Middle frontal gyrus (tissue), 1 donor: ENCODE measurements at regions not wholly inside any gene's neighbourhood (a gene's known extent, or its start where the extent isn't known, plus 50 kb on each side); places are given as distances from the start of the nearest gene placed in this dataset.

Source experiments
- DNase-seq: peaks from one replicate; pipeline ENCODE4 v3.0.0-alpha.2; 2015; ENCODE audit warnings: low spot score; ENCODE audit errors: extremely low spot score

DNA sequence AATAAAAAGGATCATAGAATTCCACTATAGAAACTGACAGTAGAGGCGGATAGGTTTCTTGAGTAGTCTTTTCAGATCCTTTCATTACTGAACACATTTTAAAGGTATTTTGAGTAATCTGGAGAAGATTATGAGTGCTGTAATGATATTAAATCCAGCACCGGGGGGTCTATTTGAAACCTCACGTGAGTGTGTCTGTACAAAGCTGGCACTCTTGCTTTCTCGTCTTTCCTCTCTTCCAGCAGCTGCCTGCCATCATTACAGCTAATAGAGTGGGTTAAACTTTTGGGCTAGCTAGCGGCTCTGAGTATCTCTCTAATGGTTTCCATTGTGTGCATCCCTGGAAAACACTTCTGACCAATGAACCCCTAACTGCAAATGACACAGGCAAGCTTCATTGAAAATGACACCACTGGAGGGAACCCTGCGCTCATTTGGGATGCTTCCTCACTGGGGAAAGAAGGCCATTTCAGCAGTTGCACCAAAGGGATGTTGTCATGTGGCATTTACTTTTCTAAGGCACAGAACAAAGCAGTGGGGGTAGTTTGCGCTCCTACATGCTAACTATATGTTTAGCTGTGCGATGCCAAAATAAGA is 101.0 kb downstream of the HRH4 start:
- no peak for DNase-seq

DNA sequence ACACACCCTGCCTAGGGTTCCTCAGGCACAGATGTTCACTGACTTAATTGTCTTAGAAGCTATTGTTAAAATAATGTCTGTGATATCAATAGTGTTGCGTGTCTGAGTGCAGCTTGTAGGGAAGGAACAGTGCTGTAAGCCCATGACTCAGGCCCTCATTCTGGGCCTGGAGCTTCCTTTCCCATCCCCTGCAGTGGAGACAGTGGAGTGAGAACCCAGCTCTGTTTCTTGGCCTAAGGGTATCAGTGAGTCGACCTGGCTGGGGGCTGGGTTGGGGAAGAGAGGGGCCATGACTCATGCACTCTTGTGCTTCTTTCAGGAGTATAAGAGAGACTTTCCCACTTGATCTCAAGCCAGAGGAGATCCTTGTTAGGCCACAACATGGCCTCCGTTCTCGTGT is 106.8 kb downstream of the HRH4 start:
- DNase-seq, result no peak

DNA sequence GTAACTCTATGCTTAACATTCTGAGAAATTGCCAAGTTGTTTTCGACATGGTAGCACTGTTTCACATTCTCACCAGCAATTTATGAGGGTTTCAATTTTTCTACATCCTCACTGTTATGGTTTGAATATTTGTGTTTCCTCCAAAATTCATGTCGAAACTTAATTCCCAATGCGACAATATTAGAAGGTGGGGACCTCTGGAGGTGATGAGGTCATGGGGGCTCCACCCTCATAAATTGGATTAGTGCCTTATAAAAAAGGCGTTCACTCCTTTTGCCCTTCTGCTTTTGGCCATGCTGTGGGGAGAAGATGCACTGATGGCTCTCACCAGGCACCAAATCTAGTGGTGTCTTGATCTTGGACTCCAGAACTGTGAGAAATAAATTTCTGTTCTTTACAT is 110.3 kb downstream of the HRH4 start:
- DNase-seq, result no peak

DNA sequence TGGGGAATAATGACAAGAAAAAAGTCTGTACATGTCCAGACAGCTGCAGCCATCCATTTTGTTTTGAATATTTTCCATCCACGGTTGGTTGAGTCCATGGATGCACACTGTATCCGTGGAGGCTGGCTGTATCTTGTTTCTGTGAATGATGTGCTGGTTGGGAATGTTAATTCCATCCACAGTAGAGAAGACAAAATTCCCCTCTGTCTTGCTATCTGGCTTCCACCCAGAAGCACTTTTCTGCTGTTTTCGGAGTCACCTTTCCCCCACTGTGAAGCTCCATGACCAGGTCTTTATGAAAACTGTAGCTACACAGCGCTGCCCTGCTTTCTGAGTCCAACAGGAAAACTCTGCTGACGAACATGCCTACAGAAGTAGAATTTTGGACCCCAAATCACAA is 122.3 kb downstream of the HRH4 start:
- DNase-seq, result no peak

DNA sequence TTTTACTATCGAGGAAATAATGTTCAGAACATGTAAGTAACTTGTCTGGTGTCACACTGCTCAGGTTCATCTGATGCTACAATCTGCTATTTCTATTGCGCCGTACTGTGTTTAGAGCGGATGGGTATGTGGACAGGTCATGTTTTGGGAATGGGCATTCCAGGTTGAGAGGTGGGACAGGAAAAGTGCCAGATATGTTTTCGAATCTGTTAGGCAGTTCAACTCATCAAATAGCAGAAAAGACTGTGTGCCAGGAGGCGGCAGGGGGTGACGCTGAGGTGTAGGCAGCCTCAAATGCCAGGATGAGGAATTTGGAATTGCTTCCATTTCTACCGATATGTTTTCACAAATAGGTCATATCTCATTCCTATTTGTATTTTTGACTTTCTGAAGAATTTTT is 123.8 kb downstream of the HRH4 start:
- DNase-seq, result no peak

DNA sequence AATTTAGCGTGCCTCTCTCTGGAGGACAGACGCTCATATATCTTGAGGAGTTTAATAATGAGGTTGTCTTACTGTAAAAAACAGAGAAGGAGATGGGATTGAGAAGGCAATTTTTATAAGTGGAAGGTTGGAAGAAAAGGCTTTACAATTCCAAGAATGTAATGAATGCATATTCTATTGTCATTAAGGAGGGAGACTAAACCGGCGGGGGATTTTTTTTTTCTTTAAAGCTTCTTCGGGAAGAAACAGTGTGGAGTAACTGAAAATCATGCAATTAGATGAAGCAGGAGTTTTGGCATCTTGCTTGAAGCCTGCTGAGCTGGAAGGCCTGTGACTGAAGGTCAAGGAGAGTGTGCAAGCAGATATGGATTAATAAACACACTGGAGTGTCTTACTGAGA is 124.4 kb downstream of the HRH4 start:
- DNase-seq, result no peak

DNA sequence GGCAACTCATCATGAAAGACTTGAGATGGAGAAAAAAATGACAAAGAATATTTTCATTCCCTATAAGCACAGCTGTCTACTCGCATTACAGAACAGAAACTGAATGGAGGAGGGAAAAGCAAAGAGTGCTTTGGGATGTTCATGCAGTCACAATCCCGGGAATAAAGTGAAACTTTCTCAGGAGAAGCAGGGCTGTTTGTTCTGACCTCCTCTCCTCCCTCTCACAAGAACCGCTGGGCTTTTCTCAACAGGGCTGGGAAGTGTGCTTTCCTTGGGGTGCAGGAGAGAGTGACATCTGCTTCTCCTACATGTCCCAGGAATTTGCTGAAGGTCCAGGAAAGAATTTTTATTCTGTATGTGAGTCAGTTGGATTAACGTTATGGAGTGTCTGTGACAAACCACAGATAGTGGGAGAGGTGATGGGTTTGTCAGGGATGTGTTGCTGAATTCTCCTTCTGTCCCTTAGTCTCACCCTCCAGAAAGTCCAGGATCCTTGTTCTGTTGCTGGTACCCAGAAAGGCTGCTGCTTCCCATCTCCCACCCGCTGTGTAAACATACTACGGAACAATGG is 125.6 kb downstream of the HRH4 start:
- DNase-seq, result no peak

DNA sequence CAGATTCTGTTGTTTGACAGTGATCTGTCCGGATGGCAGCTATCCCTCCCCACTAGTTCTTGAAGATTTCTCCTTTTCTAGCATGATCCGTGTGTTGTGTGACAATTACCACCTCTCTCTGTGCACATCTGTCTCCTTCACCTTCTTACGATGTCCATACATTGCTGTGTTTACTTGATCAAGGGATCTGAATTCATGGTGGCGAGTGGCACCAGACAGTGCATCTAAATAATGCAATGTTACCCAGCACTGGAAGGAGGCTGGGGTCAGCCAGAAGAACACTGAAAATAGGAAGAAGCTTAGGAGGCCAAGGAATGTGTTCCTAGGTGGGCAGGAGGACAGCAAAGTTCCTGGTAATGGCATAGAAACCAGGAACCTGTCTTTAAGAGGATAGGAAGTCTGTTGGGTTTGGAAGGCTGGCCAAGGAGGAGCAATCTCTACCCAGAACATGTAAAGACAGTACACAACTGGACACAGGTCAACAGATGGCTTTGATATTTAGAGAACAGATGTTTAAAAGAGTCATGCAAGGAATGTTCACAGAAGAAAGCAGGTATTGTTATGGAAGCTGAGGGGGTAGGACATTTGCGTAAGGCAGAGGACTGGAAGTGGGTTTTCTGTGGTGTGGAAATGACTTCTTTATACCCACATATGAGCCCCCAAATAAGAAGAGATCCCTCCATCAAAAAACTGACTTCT is 126.4 kb downstream of the HRH4 start:
- DNase-seq, result no peak

DNA sequence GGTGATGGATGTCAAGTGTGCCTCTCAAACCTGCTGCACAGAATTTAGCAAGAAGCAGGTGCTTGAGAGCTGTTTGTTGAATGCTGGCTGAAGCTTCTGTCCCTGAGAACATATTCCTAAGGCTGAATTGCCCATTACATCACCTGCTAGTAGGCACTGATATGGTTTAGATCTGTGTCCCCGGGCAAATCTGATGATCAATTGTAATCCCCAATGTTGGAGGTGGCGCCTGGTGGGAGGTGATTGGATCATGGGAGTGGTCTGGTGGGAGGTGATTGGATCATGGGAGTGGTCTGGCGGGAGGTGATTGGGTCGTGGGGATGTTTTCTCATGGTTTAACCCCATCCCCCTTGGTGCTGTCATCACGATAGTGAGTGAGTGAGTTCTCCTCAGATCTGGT is 128.0 kb downstream of the HRH4 start:
- no peak for DNase-seq

DNA sequence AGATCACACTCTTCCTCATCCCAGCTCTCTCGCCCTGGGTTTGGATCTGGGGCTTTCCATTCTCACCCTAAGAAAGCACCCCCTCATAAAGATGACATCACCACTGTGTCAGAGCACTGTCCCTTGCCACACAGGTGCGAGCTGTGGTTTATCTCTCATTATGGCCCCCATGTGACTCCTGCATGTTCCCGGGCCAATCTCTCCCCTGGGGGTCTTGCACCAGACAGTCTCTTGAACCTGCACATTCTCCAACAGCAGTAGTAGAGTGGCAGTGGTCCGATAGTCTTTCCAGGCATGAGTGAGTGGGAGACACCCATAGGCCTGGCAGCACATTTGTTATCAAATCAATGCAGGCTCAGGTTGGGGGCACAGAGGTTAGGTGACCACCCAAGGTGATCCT is 130.5 kb downstream of the HRH4 start:
- DNase-seq, result no peak

DNA sequence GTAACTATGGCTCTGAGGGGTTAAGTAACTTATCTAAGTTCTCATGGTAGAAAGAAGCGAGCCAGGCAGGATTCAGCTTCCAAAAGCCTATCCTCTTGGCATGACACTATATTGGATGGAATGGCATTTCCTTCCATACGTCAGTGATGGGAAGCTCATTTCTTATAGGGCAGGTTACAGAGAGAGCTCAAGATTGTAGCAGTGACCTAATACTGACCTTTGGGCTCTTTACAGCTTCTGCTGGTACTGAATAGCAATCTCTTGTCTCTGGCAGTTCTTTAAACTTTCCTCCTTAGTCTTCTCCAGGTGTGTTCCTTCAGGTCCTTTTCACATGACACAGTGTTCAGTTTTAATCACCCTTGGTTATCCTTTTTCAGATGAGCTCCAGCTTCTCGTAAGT is 133.0 kb downstream of the HRH4 start:
- no peak for DNase-seq

DNA sequence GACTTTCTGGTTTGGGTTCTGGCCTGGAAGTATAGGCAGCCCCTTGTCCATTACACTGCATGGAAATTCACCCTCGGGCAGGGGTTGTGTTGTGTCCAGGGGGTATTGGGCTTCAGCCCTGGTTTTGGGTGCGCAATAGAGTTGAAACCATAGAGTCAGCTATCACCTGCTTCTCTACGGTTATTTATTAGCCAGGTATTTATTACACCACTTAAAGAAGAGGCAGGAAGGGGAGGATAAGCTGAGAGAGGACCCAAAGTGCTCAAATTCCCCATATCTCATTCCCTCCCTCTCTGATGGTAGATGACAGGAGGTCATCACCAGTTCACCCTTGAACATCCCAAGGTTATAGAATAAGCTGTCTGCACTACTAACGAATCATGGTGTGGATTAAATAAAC is 133.4 kb downstream of the HRH4 start:
- no peak for DNase-seq

DNA sequence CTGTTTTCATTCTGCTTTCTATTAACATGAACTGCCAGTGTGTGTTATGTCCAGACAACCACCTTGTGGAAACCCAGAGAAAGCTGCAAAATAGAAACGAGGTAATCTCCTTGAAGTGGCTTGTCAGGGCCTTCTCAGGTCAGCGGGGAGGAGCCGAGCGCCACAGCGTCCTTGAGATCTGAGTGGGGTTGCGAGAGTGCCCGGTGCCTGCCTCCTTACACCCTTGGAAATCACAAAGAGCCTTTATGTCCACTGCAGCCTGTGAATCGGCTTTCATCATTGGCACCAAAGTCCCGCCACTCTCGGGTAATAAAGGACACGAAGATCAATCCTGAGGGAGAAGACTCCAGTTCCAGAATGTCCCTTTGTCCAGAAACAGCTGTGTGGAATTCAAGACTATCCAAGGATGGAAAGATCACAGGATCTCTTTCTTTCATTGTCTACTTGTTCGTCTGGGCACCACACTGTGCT is 135.2 kb downstream of the HRH4 start:
- no peak for DNase-seq

DNA sequence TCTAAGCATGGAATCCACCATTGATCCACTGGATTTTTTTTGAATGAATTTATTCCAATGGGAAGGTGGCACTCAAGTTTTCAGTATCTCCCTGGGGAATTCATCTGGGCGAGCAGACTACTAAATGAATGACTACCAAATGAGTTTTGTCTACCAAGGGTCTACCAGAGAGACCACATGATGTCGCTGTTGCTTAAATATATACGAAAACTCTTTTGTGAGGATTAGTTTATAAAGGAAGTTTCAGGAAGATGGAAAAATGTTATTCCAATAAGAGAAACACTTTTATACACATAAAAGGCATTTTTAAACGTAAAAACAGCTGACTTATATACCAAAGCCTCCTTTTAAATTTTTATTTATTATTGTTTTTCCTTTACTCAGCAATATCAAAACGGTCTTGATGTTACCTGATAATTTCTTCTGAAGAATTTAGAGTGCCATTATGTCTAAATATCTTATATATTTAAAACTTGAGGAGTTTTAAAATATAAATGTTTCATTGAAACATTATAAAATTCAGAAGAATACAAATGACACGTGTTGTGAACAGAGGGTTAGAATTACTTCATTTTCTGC is 139.7 kb downstream of the HRH4 start:
- DNase-seq, result peak; percentile 49

DNA sequence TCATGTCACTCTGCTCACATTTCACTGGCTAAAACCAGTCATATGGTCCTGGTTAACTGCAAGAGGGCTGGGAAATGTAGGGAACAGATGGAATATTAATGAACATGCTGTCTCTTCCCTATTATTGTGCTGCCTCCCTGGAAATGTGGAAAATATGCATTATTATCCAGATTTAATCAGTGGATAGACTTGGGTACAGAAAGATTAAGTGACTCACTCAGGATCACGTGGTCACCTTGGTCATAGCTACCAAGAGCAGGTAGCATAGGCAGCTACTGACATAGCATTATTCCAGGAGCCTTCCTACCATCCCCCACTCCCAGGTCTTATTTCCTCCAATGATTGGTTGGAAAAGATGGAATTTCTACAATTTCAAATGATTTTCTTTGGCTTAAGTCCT is 141.1 kb downstream of the HRH4 start:
- no peak for DNase-seq

DNA sequence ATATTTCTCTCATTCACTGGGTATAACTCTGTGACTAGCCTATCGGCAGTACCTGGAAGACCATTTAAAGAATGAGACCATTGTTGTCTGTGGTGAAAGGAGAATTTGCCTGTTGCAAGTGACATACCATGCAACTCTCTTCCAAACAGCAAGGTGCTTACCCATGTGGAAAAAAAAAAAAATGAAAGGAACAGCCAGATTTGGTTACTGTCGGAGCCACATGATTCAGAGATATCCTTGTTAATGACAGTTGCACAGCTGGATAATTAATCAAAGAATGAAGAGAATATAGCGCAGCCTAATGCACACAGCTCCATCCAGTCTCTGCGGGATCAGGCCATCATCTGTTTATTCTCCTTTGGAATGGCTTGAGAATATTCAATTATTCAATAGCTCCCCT is 141.8 kb downstream of the HRH4 start:
- DNase-seq, result no peak

DNA sequence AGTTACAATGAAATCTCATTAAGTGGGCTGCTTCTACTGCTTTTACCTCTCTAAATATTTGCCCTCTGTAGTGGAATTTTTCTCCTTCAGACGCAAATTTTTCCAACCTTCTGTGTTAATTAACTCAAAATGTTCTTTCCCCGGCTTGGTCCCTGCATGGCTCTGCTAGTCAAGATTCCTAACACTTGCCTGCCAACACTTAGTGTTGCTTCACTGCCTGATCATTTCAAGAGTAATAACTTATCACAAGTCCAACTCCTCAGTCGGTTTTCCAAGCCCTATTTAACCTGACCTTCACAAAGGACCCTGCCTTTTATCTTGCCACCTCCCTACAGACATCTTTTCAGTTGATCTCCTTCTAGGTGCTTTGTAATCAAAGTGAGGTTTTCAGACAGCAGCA is 142.7 kb downstream of the HRH4 start:
- DNase-seq, result no peak

DNA sequence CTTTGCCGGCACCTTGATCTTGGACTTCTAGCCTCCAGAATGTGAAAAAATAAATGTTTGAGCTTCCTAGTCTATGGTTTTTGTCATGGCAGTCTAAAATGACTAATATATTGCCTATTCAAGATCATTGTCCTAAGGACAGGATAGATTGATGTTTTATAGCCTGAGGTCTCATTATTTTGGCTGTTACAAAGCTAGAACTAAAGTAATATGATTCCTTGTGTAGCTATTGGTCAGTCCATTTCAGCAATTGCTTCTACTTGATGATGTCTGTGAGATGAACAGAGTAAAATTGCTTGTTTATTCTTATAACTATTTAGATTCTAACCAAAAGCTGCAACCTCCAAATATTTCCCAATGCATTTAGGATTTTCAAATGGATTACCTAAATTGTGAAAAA is 145.0 kb downstream of the HRH4 start:
- DNase-seq, result no peak

DNA sequence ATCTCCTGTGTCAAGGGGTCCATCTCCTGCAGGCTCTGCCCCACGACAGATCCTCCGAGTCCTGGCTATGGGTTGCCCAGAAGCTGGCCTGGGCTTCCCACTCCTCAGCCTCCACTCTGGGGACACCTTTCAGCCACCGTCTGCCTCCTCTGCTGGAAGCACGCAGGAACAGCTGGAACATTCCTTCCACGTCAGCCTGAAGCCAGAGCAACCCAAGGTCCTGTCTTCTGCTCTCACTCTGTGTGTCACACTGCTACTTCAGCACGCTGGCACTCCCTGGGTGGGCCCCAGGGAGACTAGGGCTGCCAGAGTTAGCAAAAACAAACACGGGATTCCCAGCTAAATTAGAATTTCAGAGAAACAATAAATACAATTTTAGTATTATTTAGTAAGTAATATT is 148.8 kb downstream of the HRH4 start:
- DNase-seq, result no peak

DNA sequence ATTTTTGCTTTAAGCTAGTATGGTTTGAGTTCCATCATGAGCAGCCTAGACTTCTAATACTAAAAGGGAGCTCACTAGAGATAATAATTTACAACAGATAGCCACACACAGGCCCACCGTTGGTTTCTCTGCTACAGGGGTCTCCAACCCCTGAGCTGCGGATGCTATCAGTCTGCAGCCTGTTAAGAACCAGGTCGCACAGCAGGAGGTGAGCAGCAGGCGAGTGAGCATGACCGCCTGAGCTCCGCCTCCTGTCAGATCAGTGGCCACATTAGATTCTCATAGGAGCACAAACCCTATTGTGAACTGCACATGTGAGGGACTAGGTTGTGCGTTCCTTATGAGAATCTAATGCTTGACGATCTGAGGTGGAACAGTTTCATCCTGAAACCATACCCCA is 150.6 kb downstream of the HRH4 start:
- DNase-seq, result no peak

DNA sequence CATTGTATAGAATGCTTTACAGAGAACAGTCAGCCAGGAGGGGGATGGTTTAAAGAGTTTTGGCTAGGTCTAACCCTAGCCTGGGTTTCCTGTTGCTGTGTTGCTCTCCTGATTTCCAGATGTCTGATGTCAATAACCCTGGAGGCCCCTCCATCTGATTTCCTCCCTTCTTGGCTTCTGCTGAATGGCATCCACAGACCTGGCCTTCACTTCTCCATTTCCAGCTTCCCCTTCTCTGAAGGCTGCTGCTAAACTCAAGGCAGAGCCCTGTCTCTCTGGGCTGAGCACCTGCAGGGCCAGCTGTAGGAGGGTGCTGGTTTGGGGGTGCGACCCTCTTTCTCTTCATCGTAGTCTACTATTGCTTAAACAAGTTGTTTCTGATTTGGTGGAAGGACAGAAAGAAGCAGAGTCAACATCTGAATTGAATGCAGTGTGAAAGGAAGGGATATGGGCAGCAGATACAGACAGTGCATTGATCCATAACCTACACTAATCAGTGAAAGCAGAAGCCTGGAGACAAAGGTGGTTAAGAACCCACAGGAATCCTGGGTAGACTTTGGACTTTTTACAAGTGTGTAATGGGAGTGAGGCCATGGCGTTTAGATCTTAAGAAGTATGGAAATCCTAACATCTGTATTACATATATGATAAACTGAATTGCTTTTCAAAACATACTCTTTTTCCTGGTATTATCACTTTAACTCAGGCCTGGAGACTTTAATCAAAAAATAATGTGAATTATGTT is 153.6 kb downstream of the HRH4 start:
- DNase-seq, result no peak

DNA sequence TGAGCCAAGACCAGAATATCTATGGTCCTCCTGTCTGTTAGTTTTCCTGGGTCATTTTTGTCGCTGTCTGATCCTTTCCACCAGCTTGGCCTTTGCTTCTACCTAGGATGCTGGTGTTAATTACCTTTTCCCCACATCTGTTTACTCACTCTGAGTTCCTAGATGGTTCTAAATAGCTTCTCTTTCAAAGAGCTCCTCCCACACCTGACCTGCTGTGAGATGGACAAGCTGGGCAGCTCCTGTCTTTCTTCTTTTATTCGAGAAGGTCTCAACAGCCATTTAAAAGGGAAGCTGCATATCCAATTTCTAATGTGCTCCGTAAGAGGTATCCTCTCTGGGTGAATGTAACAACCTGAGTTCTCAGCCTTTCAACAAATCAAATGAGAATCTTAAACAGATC is 156.2 kb downstream of the HRH4 start:
- no peak for DNase-seq
